GM20000 (cell line): ENCODE measurements at regions not wholly inside any gene's neighbourhood (a gene's known extent, or its start where the extent isn't known, plus 50 kb on each side); places are given as distances from the start of the nearest gene placed in this dataset.

Source experiments
- DNase-seq: peaks from one replicate; pipeline ENCODE4 v3.0.0; 2012; ENCODE audit warnings: low spot score
- CTCF ChIP-seq: IDR thresholded peaks from 2 replicates; pipeline ENCODE4 v1.5.1; 2012; ENCODE audit warnings: mild to moderate bottlenecking, control low read depth; ENCODE audit errors: extremely low read depth, missing control alignments

- TF ChIP-seq CTCF, result no peak
- no peak for DNase-seq
Observed at GRCh38 chr14:25150401-25150800, 100.5 kb upstream of the STXBP6 start.

- TF ChIP-seq CTCF, result no peak
- no peak for DNase-seq
Observed at GRCh38 chr14:25140411-25140810, 90.5 kb upstream of the STXBP6 start.

- no peak for TF ChIP-seq CTCF
- DNase-seq, result no peak
Observed at GRCh38 chr14:25136811-25137210, 86.9 kb upstream of the STXBP6 start.

GRCh38 chr14:25134184-25134583, 84.2 kb upstream of the STXBP6 start:
- no peak for TF ChIP-seq CTCF
- no peak for DNase-seq

- DNase-seq, result peak; percentile 69
- peak; percentile 72 for TF ChIP-seq CTCF
Observed at GRCh38 chr14:25132732-25133422, 82.9 kb upstream of the STXBP6 start.

- TF ChIP-seq CTCF, result no peak
- DNase-seq, result no peak
Observed at GRCh38 chr14:25132094-25132493, 82.1 kb upstream of the STXBP6 start.

GRCh38 chr14:25122843-25123242, 72.9 kb upstream of the STXBP6 start:
- no peak for DNase-seq
- no peak for TF ChIP-seq CTCF
